Transverse colon (tissue), 3 donors: ENCODE measurements at regions not wholly inside any gene's neighbourhood (a gene's known extent, or its start where the extent isn't known, plus 50 kb on each side); places are given as distances from the start of the nearest gene placed in this dataset.

Experiments
- POLR2A ChIP-seq: fragments of 450-650 bp; IDR thresholded peaks from one replicate; pipeline ENCODE4 v1.6.1; 2016; ENCODE audit warnings: antibody characterized with exemption, mild to moderate bottlenecking, moderate library complexity
- TF ChIP-seq, protein P1 (sequence below), 5 experiments: fragments of 200-600 bp in 3 of 5; fragments of 450-650 bp in 2 of 5; sonication (generic) in 3 of 5; IDR thresholded peaks; 1 replicate in 2 of 5; 2 replicates in 3 of 5; pipeline ENCODE4 v1.5.1; 2016 to 2017; ENCODE audit warnings: antibody characterized with exemption in 5 of 5, inconsistent platforms in 3 of 5, mild to moderate bottlenecking in 2 of 5, moderate library complexity in 1 of 5

DNA sequence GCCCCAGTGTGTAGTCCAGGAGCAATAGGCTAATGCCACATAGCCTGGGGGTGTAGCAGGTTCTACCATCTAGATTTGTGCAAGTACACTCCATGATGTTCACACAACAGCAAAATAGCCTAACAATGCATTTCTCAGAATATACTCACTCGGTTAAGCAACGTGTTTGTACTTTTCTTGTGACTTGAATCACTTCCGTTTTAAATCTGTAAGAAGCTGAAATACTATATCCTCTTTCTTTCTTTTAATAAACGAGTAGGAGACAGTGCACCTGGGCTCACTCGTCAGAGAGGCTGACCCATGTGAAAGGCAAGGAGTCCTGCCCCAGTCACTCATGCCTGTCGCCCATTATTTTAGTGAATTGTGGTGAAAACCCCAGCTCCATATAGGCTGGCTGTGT lies 201.6 kb downstream of the FOXA2 start:
- TF ChIP-seq POLR2A, result no peak
- TF ChIP-seq, protein P1, sequence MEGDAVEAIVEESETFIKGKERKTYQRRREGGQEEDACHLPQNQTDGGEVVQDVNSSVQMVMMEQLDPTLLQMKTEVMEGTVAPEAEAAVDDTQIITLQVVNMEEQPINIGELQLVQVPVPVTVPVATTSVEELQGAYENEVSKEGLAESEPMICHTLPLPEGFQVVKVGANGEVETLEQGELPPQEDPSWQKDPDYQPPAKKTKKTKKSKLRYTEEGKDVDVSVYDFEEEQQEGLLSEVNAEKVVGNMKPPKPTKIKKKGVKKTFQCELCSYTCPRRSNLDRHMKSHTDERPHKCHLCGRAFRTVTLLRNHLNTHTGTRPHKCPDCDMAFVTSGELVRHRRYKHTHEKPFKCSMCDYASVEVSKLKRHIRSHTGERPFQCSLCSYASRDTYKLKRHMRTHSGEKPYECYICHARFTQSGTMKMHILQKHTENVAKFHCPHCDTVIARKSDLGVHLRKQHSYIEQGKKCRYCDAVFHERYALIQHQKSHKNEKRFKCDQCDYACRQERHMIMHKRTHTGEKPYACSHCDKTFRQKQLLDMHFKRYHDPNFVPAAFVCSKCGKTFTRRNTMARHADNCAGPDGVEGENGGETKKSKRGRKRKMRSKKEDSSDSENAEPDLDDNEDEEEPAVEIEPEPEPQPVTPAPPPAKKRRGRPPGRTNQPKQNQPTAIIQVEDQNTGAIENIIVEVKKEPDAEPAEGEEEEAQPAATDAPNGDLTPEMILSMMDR (IDR thresholded peaks at IDR 0.05), result no peak
